Thyroid gland (tissue), 4 donors: ENCODE measurements at regions not wholly inside any gene's neighbourhood (a gene's known extent, or its start where the extent isn't known, plus 50 kb on each side); places are given as distances from the start of the nearest gene placed in this dataset.

Experiments
- POLR2A ChIP-seq, 2 donors: fragments of 450-650 bp; IDR thresholded peaks; one replicate each; pipeline ENCODE4 v1.6.1; 2017; ENCODE audit warnings: antibody characterized with exemption in 2 of 2, mild to moderate bottlenecking in 2 of 2, moderate library complexity in 1 of 2
- TF ChIP-seq, protein P1 (sequence below), 6 experiments: fragments of 200-600 bp in 3 of 6; fragments of 450-650 bp in 3 of 6; sonication (generic) in 3 of 6; IDR thresholded peaks; one replicate each; pipeline ENCODE4 v1.5.1; 2016 to 2019; ENCODE audit warnings: antibody characterized with exemption in 6 of 6, mild to moderate bottlenecking in 2 of 6, inconsistent platforms in 1 of 6, moderate library complexity in 1 of 6

DNA sequence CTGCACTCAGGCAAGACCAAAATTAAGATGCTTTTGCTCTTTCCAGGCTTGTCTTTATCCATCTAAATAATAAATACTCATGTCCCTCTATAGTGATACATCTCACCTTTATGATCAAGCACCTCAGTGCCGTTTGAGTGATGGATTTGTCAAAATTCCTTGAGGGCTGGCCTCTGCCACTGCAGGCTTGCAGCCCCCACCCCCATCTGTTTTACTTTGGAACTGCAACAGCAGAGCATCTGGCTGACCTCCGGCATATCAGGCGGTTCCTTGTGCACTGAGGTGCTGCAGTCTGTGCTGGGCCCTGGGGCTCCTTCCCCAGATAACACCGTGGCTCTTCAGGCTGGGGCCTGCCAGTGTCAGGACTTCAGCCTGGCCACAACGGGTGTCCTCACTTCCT lies 386.9 kb downstream of the CDH26 start:
- TF ChIP-seq, protein P1, sequence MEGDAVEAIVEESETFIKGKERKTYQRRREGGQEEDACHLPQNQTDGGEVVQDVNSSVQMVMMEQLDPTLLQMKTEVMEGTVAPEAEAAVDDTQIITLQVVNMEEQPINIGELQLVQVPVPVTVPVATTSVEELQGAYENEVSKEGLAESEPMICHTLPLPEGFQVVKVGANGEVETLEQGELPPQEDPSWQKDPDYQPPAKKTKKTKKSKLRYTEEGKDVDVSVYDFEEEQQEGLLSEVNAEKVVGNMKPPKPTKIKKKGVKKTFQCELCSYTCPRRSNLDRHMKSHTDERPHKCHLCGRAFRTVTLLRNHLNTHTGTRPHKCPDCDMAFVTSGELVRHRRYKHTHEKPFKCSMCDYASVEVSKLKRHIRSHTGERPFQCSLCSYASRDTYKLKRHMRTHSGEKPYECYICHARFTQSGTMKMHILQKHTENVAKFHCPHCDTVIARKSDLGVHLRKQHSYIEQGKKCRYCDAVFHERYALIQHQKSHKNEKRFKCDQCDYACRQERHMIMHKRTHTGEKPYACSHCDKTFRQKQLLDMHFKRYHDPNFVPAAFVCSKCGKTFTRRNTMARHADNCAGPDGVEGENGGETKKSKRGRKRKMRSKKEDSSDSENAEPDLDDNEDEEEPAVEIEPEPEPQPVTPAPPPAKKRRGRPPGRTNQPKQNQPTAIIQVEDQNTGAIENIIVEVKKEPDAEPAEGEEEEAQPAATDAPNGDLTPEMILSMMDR (IDR thresholded peaks at IDR 0.05): no peak
- no peak for TF ChIP-seq POLR2A (IDR thresholded peaks at IDR 0.05)
